ENCODE measurements at regions not wholly inside any gene's neighbourhood (a gene's known extent, or its start where the extent isn't known, plus 50 kb on each side); places are given as distances from the start of the nearest gene placed in this dataset.
A peak's percentile ranks its signal among the peaks of the same experiment; 100 is the strongest.

GRCh38 chr10:75335983-75336382, 65.6 kb downstream of the ZNF503 start:
- peaks cover 12% of the 10 kb centered on the region for H3K4me1 Mint-ChIP-seq
- H4K20me1 ChIP-seq (ENCODE audit: control insufficient read depth, insufficient read depth, low read length, poor library complexity, severe bottlenecking), result no peaks in the 10 kb centered on the region
- ChIA-PET CTCF (no interaction called here), POLR2A (no interaction called here)
- peak overlapping the region; percentile 5 for H3K4me3 Mint-ChIP-seq
- H3K36me3 ChIP-seq (replicated peaks in 1 of 2; ENCODE audit: control extremely low read depth in 1 of 2, control insufficient read depth in 1 of 2, extremely low read depth in 1 of 2, insufficient read depth in 2 of 2, low read length in 1 of 2), result no peaks in the 10 kb centered on the region
- H3K27me3 Mint-ChIP-seq, result peaks cover 8% of the 10 kb centered on the region
- peaks cover 7 to 10% of the 10 kb centered on the region in 2 donors for H3K4me1 ChIP-seq (ENCODE audit: control insufficient read depth in 2 of 2, insufficient read depth in 2 of 2, low read length in 2 of 2)
- intact Hi-C loops (cut with micrococcal nuclease), result no loop called here
- peak overlapping the region in 1 of 2 donors; percentile 26 for H3K27ac ChIP-seq (ENCODE audit: low read length in 2 of 2)
- peak overlapping the region; percentile 51 for H3K27ac Mint-ChIP-seq
- H3K79me2 ChIP-seq (ENCODE audit: control insufficient read depth, insufficient read depth, low read length), result no peaks in the 10 kb centered on the region
- peaks cover 0 to 7% (median 3%) of the 10 kb centered on the region in 4 experiments for H3K27me3 ChIP-seq (replicated peaks in 1 of 4; ENCODE audit: control extremely low read depth in 1 of 4, control insufficient read depth in 3 of 4, insufficient read depth in 4 of 4, low read length in 3 of 4)
- DNase-seq (peak; percentile 50), ATAC-seq (ENCODE audit: low read depth) (peak; percentile 45)
- H3K9me3 Mint-ChIP-seq (ENCODE audit: insufficient read depth), result peaks cover 6% of the 10 kb centered on the region
- no peak overlapping the region for H3K4me2 ChIP-seq (replicated peaks; ENCODE audit: low read depth, low read length, poor library complexity, severe bottlenecking)
- H3K9me3 ChIP-seq (ENCODE audit: control extremely low read depth in 1 of 3, control insufficient read depth in 2 of 3, insufficient read depth in 1 of 3, low read length in 2 of 3), result peaks cover 3 to 19% (median 17%) of the 10 kb centered on the region in 3 donors
- no peak overlapping the region for H2AFZ ChIP-seq (ENCODE audit: insufficient read depth, low read depth, low read length, poor library complexity, severe bottlenecking)
- no peak overlapping the region for H3K4me3 ChIP-seq (ENCODE audit: control extremely low read depth in 1 of 5, extremely low read depth in 1 of 5, insufficient read depth in 1 of 5, low read depth in 2 of 5, low read length in 4 of 5)
- TF ChIP-seq EZH2 (IDR thresholded peaks at IDR 0.05; ENCODE audit: borderline replicate concordance, insufficient read depth, low read depth, low read length, poor library complexity, severe bottlenecking), result no peak
- TF ChIP-seq, protein P1, sequence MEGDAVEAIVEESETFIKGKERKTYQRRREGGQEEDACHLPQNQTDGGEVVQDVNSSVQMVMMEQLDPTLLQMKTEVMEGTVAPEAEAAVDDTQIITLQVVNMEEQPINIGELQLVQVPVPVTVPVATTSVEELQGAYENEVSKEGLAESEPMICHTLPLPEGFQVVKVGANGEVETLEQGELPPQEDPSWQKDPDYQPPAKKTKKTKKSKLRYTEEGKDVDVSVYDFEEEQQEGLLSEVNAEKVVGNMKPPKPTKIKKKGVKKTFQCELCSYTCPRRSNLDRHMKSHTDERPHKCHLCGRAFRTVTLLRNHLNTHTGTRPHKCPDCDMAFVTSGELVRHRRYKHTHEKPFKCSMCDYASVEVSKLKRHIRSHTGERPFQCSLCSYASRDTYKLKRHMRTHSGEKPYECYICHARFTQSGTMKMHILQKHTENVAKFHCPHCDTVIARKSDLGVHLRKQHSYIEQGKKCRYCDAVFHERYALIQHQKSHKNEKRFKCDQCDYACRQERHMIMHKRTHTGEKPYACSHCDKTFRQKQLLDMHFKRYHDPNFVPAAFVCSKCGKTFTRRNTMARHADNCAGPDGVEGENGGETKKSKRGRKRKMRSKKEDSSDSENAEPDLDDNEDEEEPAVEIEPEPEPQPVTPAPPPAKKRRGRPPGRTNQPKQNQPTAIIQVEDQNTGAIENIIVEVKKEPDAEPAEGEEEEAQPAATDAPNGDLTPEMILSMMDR (IDR thresholded peaks at IDR 0.05), result no peak
- no peak overlapping the region for H3K9ac ChIP-seq (ENCODE audit: low read length)

GRCh38 chr10:75335191-75335590, 66.4 kb downstream of the ZNF503 start:
- POLR2A ChIA-PET, result no interaction called here
- Histone ChIP-seq H2AFZ (ENCODE audit: insufficient read depth, low read depth, low read length, poor library complexity, severe bottlenecking) (no peak overlapping the region), H4K20me1 (ENCODE audit: control insufficient read depth, insufficient read depth, low read length, poor library complexity, severe bottlenecking) (no peaks in the 10 kb centered on the region), H3K4me1 (ENCODE audit: control insufficient read depth in 2 of 2, insufficient read depth in 2 of 2, low read length in 2 of 2) (peaks cover 7 to 10% of the 10 kb centered on the region in 2 donors), H3K4me2 (replicated peaks; ENCODE audit: low read depth, low read length, poor library complexity, severe bottlenecking) (no peak overlapping the region), H3K9me3 (ENCODE audit: control extremely low read depth in 1 of 3, control insufficient read depth in 2 of 3, insufficient read depth in 1 of 3, low read length in 2 of 3) (peaks cover 3 to 19% (median 17%) of the 10 kb centered on the region in 3 donors), H3K36me3 (replicated peaks in 1 of 2; ENCODE audit: control extremely low read depth in 1 of 2, control insufficient read depth in 1 of 2, extremely low read depth in 1 of 2, insufficient read depth in 2 of 2, low read length in 1 of 2) (no peaks in the 10 kb centered on the region), H3K27me3 (replicated peaks in 1 of 4; ENCODE audit: control extremely low read depth in 1 of 4, control insufficient read depth in 3 of 4, insufficient read depth in 4 of 4, low read length in 3 of 4) (peaks cover 0 to 7% (median 3%) of the 10 kb centered on the region in 4 experiments), H3K27ac (ENCODE audit: low read length in 2 of 2) (no peak overlapping the region), H3K9ac (ENCODE audit: low read length) (no peak overlapping the region), H3K4me3 (ENCODE audit: control extremely low read depth in 1 of 5, extremely low read depth in 1 of 5, insufficient read depth in 1 of 5, low read depth in 2 of 5, low read length in 4 of 5) (no peak overlapping the region), H3K79me2 (ENCODE audit: control insufficient read depth, insufficient read depth, low read length) (no peaks in the 10 kb centered on the region)
- no peak overlapping the region for H3K4me3 Mint-ChIP-seq
- CTCF ChIA-PET, result no interaction called here
- H3K4me1 Mint-ChIP-seq, result peaks cover 12% of the 10 kb centered on the region
- TF ChIP-seq EZH2 (IDR thresholded peaks at IDR 0.05; ENCODE audit: borderline replicate concordance, insufficient read depth, low read depth, low read length, poor library complexity, severe bottlenecking), result no peak
- TF ChIP-seq, protein P1 (IDR thresholded peaks at IDR 0.05), result no peak
- DNase-seq (no peak), ATAC-seq (ENCODE audit: low read depth) (no peak)
- peaks cover 13% of the 10 kb centered on the region for H3K27me3 Mint-ChIP-seq
- peaks cover 6% of the 10 kb centered on the region for H3K9me3 Mint-ChIP-seq (ENCODE audit: insufficient read depth)
- intact Hi-C loops (cut with micrococcal nuclease), result no loop called here
- no CpG with 5 or more reads among the region's 1 CpG for WGBS (ENCODE audit: insufficient coverage)
- no peak overlapping the region for H3K27ac Mint-ChIP-seq
